Progenitor cell of endocrine pancreas (in vitro differentiated cells): ENCODE measurements at regions not wholly inside any gene's neighbourhood (a gene's known extent, or its start where the extent isn't known, plus 50 kb on each side); places are given as distances from the start of the nearest gene placed in this dataset.
"Not testable (repeated sequence)": the region's sequence is repeated elsewhere in the genome, so short reads cannot be mapped to it uniquely, and the experiment has no call there.

Experiments
- DNase-seq: peaks from one replicate; pipeline ENCODE4 v3.0.0; 2021; ENCODE audit warnings: low spot score; ENCODE audit not compliant: unreplicated experiment
- H3K27ac Mint-ChIP-seq: 2 replicates; pipeline ENCODE4 v1.8.0; 2021; ENCODE audit warnings: mild to moderate bottlenecking, moderate library complexity, mixed read lengths
- H3K27me3 Mint-ChIP-seq: 2 replicates; pipeline ENCODE4 v1.8.0; 2021; ENCODE audit warnings: mixed read lengths
- H3K36me3 Mint-ChIP-seq: 2 replicates; pipeline ENCODE4 v1.8.0; 2022; ENCODE audit warnings: mixed read lengths; ENCODE audit not compliant: insufficient read depth
- H3K4me1 Mint-ChIP-seq: 2 replicates; pipeline ENCODE4 v1.8.0; 2021; ENCODE audit warnings: low read depth, mixed read lengths
- H3K4me3 Mint-ChIP-seq: 2 replicates; pipeline ENCODE4 v1.8.0; 2021; ENCODE audit warnings: low read depth, mild to moderate bottlenecking, moderate library complexity, mixed read lengths
- H3K9me3 Mint-ChIP-seq: 2 replicates; pipeline ENCODE4 v1.8.0; 2021; ENCODE audit warnings: low read depth, mixed read lengths
- CTCF ChIP-seq: fragments of 200-600 bp; sonication (generic); IDR thresholded peaks from one replicate; pipeline ENCODE4 v1.5.0; 2021; ENCODE audit warnings: antibody characterized with exemption, mild to moderate bottlenecking; ENCODE audit not compliant: unreplicated experiment

GRCh38 chr13:80529734-80530133, 188.8 kb upstream of the SPRY2 start:
- H3K4me1 Mint-ChIP-seq = no peaks in the 10 kb centered on the region
- H3K4me3 Mint-ChIP-seq = no peak overlapping the region

GRCh38 chr13:80528733-80529132, 187.8 kb upstream of the SPRY2 start:
- Mint-ChIP-seq H3K9me3 (peaks cover 16% of the 10 kb centered on the region), H3K4me3 (no peak overlapping the region), H3K36me3 (peaks cover 1% of the 10 kb centered on the region), H3K27me3 (no peaks in the 10 kb centered on the region), H3K4me1 (no peaks in the 10 kb centered on the region), H3K27ac (no peak overlapping the region)
- no peak for TF ChIP-seq CTCF
- no peak for DNase-seq

More at GRCh38 chr13:80529734-80530133, 188.8 kb upstream of the SPRY2 start:
- no peak for DNase-seq
- TF ChIP-seq CTCF = no peak
- H3K27ac Mint-ChIP-seq = no peak overlapping the region
- H3K36me3 Mint-ChIP-seq = peaks cover 1% of the 10 kb centered on the region
- H3K27me3 Mint-ChIP-seq = no peaks in the 10 kb centered on the region
- peaks cover 16% of the 10 kb centered on the region for H3K9me3 Mint-ChIP-seq

GRCh38 chr13:80527400-80527799, 186.5 kb upstream of the SPRY2 start:
- no peaks in the 10 kb centered on the region for H3K4me1 Mint-ChIP-seq
- H3K4me3 Mint-ChIP-seq = no peak overlapping the region
- no peak for TF ChIP-seq CTCF
- DNase-seq = no peak
- H3K9me3 Mint-ChIP-seq = peaks cover 16% of the 10 kb centered on the region
- peaks cover 1% of the 10 kb centered on the region for H3K36me3 Mint-ChIP-seq
- no peaks in the 10 kb centered on the region for H3K27me3 Mint-ChIP-seq
- no peak overlapping the region for H3K27ac Mint-ChIP-seq

- H3K9me3 Mint-ChIP-seq = peaks cover 3% of the 10 kb centered on the region
- no peak for TF ChIP-seq CTCF
- H3K4me1 Mint-ChIP-seq = no peaks in the 10 kb centered on the region
- no peak overlapping the region for H3K4me3 Mint-ChIP-seq
- no peaks in the 10 kb centered on the region for H3K27me3 Mint-ChIP-seq
- no peaks in the 10 kb centered on the region for H3K36me3 Mint-ChIP-seq
- no peak overlapping the region for H3K27ac Mint-ChIP-seq
- DNase-seq = no peak
Measured at GRCh38 chr13:80524447-80525215, 183.7 kb upstream of the SPRY2 start.

GRCh38 chr13:80523134-80523533, 182.2 kb upstream of the SPRY2 start:
- no peak for TF ChIP-seq CTCF
- Mint-ChIP-seq H3K4me1 (no peaks in the 10 kb centered on the region), H3K4me3 (no peak overlapping the region), H3K27ac (no peak overlapping the region), H3K9me3 (peaks cover 5% of the 10 kb centered on the region), H3K36me3 (no peaks in the 10 kb centered on the region), H3K27me3 (no peaks in the 10 kb centered on the region)
- no peak for DNase-seq

GRCh38 chr13:80522463-80522862, 181.5 kb upstream of the SPRY2 start:
- H3K9me3 Mint-ChIP-seq, H3K27ac Mint-ChIP-seq, DNase-seq, H3K36me3 Mint-ChIP-seq, H3K4me3 Mint-ChIP-seq, H3K4me1 Mint-ChIP-seq, H3K27me3 Mint-ChIP-seq: not testable (repeated sequence)
